ENCODE measurements at regions not wholly inside any gene's neighbourhood (a gene's known extent, or its start where the extent isn't known, plus 50 kb on each side); places are given as distances from the start of the nearest gene placed in this dataset.

DNA sequence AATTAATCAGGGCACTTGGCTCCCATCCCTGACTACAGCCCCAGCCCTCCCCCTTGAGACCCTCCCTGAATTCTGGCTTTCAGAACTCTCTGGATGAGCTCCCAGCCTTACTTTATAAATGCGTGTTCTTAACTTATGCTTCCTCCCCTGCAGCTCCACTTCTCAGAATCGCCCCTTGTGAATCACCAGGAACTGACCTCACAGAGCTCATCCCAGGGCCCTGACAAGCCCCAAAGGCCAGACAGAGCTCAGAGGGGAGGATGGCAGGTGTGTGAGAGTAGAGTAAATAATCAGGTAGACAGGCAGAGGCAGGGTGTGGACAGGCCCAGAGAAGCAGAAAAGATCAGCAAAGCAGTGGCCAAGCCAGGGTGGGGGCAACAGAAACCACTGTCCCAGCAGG, 68.2 kb upstream of the FOXN3 start:
- intact Hi-C loops (cut with DNase I): no loop called here
- Histone ChIP-seq H3K4me3 (no peak overlapping the region), H3K36me3 (no peaks in the 10 kb centered on the region), H3K27me3 (no peaks in the 10 kb centered on the region), H3K9me3 (no peaks in the 10 kb centered on the region), H3K4me1 (no peaks in the 10 kb centered on the region), H3K27ac (peak overlapping the region; percentile 60)
- TF ChIP-seq, protein P1, sequence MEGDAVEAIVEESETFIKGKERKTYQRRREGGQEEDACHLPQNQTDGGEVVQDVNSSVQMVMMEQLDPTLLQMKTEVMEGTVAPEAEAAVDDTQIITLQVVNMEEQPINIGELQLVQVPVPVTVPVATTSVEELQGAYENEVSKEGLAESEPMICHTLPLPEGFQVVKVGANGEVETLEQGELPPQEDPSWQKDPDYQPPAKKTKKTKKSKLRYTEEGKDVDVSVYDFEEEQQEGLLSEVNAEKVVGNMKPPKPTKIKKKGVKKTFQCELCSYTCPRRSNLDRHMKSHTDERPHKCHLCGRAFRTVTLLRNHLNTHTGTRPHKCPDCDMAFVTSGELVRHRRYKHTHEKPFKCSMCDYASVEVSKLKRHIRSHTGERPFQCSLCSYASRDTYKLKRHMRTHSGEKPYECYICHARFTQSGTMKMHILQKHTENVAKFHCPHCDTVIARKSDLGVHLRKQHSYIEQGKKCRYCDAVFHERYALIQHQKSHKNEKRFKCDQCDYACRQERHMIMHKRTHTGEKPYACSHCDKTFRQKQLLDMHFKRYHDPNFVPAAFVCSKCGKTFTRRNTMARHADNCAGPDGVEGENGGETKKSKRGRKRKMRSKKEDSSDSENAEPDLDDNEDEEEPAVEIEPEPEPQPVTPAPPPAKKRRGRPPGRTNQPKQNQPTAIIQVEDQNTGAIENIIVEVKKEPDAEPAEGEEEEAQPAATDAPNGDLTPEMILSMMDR (IDR thresholded peaks at IDR 0.05): no peak
- no peak for DNase-seq
- ATAC-seq: peak; percentile 35

DNA sequence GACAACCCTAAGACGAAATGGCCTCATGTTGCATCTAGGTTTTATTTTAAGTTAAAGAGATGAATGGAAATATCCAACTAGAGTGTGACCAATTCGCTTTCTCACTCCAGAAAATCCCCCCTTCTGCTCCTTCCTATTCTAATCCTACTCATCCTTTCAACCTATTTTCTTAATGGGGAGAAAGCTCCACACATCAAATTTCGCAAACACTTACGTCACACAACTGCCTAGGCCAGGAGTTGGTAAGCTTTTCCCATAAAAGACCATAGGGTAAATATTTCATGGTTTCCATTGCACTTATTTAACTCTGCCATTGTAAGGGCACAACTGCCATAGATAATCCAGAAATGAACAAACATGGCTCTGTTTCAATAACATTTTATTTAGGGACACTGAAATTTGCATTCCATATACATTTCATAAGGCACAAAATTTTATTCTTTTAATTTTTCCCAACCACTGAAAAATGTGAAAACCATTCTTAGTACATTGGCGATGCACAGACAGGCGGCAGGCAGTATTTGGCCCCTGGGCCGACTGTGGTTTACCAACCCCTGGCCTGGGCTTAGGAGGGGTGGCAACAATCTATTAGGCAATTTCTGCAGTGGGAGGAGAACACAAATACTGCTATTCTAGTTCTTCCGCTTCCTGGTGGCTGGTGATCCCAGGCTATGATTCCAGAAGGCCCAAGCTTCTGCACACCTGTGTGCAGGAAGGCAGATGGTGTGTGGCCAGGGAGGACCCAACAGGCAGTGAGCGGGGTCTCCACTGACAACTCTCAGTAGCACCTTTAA, 67.2 kb upstream of the FOXN3 start:
- H3K4me3 ChIP-seq: no peak overlapping the region
- no peaks in the 10 kb centered on the region for H3K9me3 ChIP-seq
- DNase-seq (no peak), ATAC-seq (peak; percentile 78)
- TF ChIP-seq, protein P1 (IDR thresholded peaks at IDR 0.05): no peak
- no peaks in the 10 kb centered on the region for H3K36me3 ChIP-seq
- H3K27me3 ChIP-seq: no peaks in the 10 kb centered on the region
- H3K4me1 ChIP-seq: no peaks in the 10 kb centered on the region
- intact Hi-C loops (cut with DNase I): no loop called here
- no peak overlapping the region for H3K27ac ChIP-seq

DNA sequence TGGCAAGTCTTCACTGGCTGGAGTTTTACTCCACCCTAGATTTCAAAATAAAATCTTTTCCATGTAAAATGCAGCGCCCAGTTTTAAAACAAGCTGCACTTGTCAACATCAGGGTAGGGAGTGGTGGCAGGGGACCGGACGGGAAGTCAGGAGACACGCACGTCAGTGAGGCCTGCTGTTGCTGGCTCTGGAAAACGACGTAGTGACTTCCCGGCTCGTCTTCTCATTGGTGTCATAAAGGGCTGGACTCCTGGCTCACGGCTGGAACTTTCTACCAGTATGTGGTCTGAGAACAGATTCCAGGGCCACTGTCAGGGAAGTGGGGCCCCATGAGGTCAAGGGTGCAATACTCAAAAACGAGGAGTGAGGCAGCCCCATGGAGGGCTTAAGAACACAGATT, 64.2 kb upstream of the FOXN3 start:
- TF ChIP-seq, protein P1 (IDR thresholded peaks at IDR 0.05): no peak
- no peak overlapping the region for H3K27ac ChIP-seq
- intact Hi-C loops (cut with DNase I): no loop called here
- no peak overlapping the region for H3K4me3 ChIP-seq
- H3K27me3 ChIP-seq: no peaks in the 10 kb centered on the region
- no peaks in the 10 kb centered on the region for H3K4me1 ChIP-seq
- H3K36me3 ChIP-seq: no peaks in the 10 kb centered on the region
- ATAC-seq (peak; percentile 42), DNase-seq (no peak)
- H3K9me3 ChIP-seq: no peaks in the 10 kb centered on the region

DNA sequence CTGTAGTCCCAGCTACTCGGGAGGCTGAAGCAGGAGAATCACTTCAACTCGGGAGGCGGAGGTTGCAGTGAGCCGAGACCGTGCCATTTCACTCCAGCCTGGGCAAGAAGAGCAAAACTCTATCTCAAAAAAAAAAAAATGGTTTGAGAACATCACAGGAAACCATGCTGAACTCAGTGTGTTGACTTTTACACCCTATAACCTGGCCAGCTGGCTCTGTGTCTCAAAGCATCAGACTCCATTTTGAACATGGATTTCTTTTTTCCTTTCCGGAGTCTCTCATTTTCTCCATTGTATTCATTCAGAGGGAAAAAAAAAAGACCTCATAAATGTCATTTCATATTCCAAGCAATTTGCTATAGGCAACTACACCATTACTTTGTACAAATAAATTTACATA, 63.2 kb upstream of the FOXN3 start:
- Histone ChIP-seq H3K27ac (no peak overlapping the region), H3K4me1 (no peaks in the 10 kb centered on the region), H3K4me3 (no peak overlapping the region), H3K36me3 (no peaks in the 10 kb centered on the region), H3K27me3 (no peaks in the 10 kb centered on the region), H3K9me3 (no peaks in the 10 kb centered on the region)
- intact Hi-C loops (cut with DNase I): no loop called here
- no peak for DNase-seq
- TF ChIP-seq, protein P1 (IDR thresholded peaks at IDR 0.05): no peak
- no peak for ATAC-seq

DNA sequence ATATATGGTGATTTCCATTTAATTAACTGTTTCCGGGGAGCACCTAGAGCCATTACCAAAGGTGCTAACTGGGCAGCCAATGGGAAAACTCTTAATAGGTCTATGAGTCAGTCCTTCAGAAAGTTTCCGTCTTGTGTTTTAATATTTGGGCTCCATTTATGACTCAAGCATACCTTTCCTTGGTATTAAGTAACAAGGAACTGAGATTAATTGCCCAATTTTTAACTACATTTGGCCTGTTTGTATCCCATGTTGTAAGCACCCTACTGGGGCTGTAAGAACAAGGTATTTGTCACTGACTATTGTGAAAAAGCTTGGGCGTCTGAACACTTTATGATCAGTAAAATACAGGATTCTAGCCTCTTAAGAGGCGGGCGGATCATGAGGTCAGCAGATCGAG, 62.8 kb upstream of the FOXN3 start:
- no peaks in the 10 kb centered on the region for H3K27me3 ChIP-seq
- intact Hi-C loops (cut with DNase I): no loop called here
- ATAC-seq (peak; percentile 33), DNase-seq (no peak)
- TF ChIP-seq, protein P1 (IDR thresholded peaks at IDR 0.05): no peak
- no peak overlapping the region for H3K27ac ChIP-seq
- H3K4me3 ChIP-seq: no peak overlapping the region
- H3K9me3 ChIP-seq: no peaks in the 10 kb centered on the region
- no peaks in the 10 kb centered on the region for H3K36me3 ChIP-seq
- H3K4me1 ChIP-seq: no peaks in the 10 kb centered on the region

All from upper lobe of right lung (tissue), 1 donor.